ENCODE measurements at regions not wholly inside any gene's neighbourhood (a gene's known extent, or its start where the extent isn't known, plus 50 kb on each side); places are given as distances from the start of the nearest gene placed in this dataset.

- TF ChIP-seq CTCF (IDR thresholded peaks at IDR 0.05) (no peak), POLR2AphosphoS5 (IDR thresholded peaks at IDR 0.05) (no peak), POLR2A (IDR thresholded peaks at IDR 0.05) (no peak)
These were observed 278.4 kb downstream of the NDUFA10 start for GRCh38 chr2:239746559-239747246.

All from suprapubic skin (tissue), 4 donors.